ENCODE measurements at regions not wholly inside any gene's neighbourhood (a gene's known extent, or its start where the extent isn't known, plus 50 kb on each side); places are given as distances from the start of the nearest gene placed in this dataset.

DNA sequence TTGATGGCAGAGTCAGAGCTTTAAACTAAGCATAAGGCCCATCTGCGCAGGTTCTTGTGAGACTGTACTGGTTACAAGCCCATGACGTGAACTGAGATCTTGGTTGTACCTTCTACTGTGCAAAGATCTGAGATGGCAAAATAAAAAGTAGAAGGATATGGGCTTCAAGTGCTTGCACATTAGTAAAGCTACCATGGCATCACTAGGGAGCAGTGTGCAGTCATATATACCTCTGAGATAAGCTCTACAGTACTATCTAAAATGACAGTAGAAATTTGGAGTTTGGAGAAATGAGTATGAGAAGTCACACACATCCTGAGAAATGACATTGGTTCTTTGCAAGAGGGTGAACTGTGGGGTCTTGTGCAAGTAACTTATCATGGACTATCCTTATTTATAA, 408.2 kb upstream of the PRR16 start:
- H2AFZ ChIP-seq (replicated peaks; ENCODE audit: low read length, poor library complexity), result no peak overlapping the region
- H3K4me2 ChIP-seq (ENCODE audit: low read depth, low read length), result no peak overlapping the region
- H3K9me3 ChIP-seq (ENCODE audit: control insufficient read depth, insufficient read depth, low read length), result no peaks in the 10 kb centered on the region
- H3K4me3 ChIP-seq (ENCODE audit: insufficient read depth, low read depth, low read length), result no peak overlapping the region
- no peak overlapping the region for H3K27ac ChIP-seq (ENCODE audit: insufficient read depth, low read length)
- DNase-seq, result peak; percentile 76
- CTCF ChIA-PET, result interaction anchor here (0.7 to 1.2 kb wide), 3 partner anchors 8 to 496 kb away, joined by 3 to 5 read pairs (median 4); no protein-coding TSS in a partner anchor
- POLR2A ChIA-PET (ENCODE audit: unreplicated experiment), result no interaction called here
- H4K5ac ChIP-seq (ENCODE audit: low read depth, low read length), result no peak overlapping the region
- no peak overlapping the region for H2AK9ac ChIP-seq (replicated peaks; ENCODE audit: low read depth, low read length, poor library complexity)
- H3K79me1 ChIP-seq (ENCODE audit: low read depth in 1 of 2, low read length in 2 of 2), result no peaks in the 10 kb centered on the region
- H3K4ac ChIP-seq (ENCODE audit: low read depth, low read length), result no peak overlapping the region
- H3K14ac ChIP-seq (replicated peaks; ENCODE audit: low read depth, low read length), result no peak overlapping the region
- no peaks in the 10 kb centered on the region for H3K27me3 ChIP-seq (ENCODE audit: control insufficient read depth, insufficient read depth, low read length)
- no peak overlapping the region for H3K18ac ChIP-seq (ENCODE audit: low read depth, low read length)
- H4K8ac ChIP-seq (ENCODE audit: low read depth in 2 of 2, low read length in 2 of 2), result no peak overlapping the region; a peak in 1 of 4 replicates
- H4K20me1 ChIP-seq (ENCODE audit: insufficient read depth, low read length), result no peaks in the 10 kb centered on the region
- dilution Hi-C loops (cut with HindIII; ENCODE audit: low sequenced_read_pairs, unreplicated experiment) (no loop called here), intact Hi-C loops (cut with micrococcal nuclease) (loop anchor here (1.0 to 10.0 kb wide), 4 partner anchors 409 to 746 kb away; partner anchors contain the start of gene PRR16), in situ Hi-C loops (cut with MboI; ENCODE audit: low sequenced_read_pairs) (no loop called here)
- no peaks in the 10 kb centered on the region for H3K9me1 ChIP-seq (ENCODE audit: insufficient read depth, low read length)
- WGBS, 2 experiments (ENCODE audit: extremely low coverage in 2 of 2, insufficient read length in 1 of 2), result no CpG with 5 or more reads among the region's 2 CpGs
- H2BK5ac ChIP-seq (ENCODE audit: low read depth, low read length, poor library complexity, severe bottlenecking), result no peak overlapping the region
- no peak overlapping the region; the same call in 1 of the 2 replicates for H2BK120ac ChIP-seq (ENCODE audit: low read depth, low read length)
- H3K56ac ChIP-seq (ENCODE audit: extremely low read depth, insufficient read depth, low read length), result no peak overlapping the region
- no peaks in the 10 kb centered on the region for H3K36me3 ChIP-seq (ENCODE audit: control insufficient read depth, insufficient read depth, low read length)
- H3K4me1 ChIP-seq (ENCODE audit: control insufficient read depth, insufficient read depth, low read length), result no peaks in the 10 kb centered on the region
- no peak overlapping the region for H2BK15ac ChIP-seq (ENCODE audit: low read depth, low read length)
- TF ChIP-seq CEBPB (IDR thresholded peaks at IDR 0.05; ENCODE audit: low read depth, low read length), result no peak
- TF ChIP-seq SMC3 (IDR thresholded peaks at IDR 0.05; ENCODE audit: low read depth, low read length), result peak; percentile 59
- TF ChIP-seq, protein P1, sequence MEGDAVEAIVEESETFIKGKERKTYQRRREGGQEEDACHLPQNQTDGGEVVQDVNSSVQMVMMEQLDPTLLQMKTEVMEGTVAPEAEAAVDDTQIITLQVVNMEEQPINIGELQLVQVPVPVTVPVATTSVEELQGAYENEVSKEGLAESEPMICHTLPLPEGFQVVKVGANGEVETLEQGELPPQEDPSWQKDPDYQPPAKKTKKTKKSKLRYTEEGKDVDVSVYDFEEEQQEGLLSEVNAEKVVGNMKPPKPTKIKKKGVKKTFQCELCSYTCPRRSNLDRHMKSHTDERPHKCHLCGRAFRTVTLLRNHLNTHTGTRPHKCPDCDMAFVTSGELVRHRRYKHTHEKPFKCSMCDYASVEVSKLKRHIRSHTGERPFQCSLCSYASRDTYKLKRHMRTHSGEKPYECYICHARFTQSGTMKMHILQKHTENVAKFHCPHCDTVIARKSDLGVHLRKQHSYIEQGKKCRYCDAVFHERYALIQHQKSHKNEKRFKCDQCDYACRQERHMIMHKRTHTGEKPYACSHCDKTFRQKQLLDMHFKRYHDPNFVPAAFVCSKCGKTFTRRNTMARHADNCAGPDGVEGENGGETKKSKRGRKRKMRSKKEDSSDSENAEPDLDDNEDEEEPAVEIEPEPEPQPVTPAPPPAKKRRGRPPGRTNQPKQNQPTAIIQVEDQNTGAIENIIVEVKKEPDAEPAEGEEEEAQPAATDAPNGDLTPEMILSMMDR (conservative IDR thresholded peaks at IDR 0.05; ENCODE audit: low read depth, low read length), result peak; percentile 71
- TF ChIP-seq RAD21 (IDR thresholded peaks at IDR 0.05; ENCODE audit: low read length), result peak; percentile 72
- TF ChIP-seq FOS (IDR thresholded peaks at IDR 0.05; ENCODE audit: low read depth, low read length), result no peak
- no peak overlapping the region for H2AK5ac ChIP-seq (ENCODE audit: low read depth, low read length)
- H3K9ac ChIP-seq (ENCODE audit: low read depth, low read length), result no peak overlapping the region
- no peak overlapping the region for H4K91ac ChIP-seq (ENCODE audit: insufficient read depth, low read depth, low read length)
- no peak overlapping the region for H3K23ac ChIP-seq (ENCODE audit: low read depth, low read length)
- no TSS peak for BruUV-seq (replicated peaks)
- no peak overlapping the region for H2BK20ac ChIP-seq (ENCODE audit: low read depth, low read length)
- ATAC-seq (ENCODE audit: low read depth), result peak; percentile 97
